ENCODE measurements at regions not wholly inside any gene's neighbourhood (a gene's known extent, or its start where the extent isn't known, plus 50 kb on each side); places are given as distances from the start of the nearest gene placed in this dataset.

- TF ChIP-seq CTCF (IDR thresholded peaks at IDR 0.05; ENCODE audit: low read depth, low read length, missing control alignments), result no peak
- no peak for DNase-seq (ENCODE audit: low read depth)
- H3K4me3 ChIP-seq (ENCODE audit: low read depth, low read length), result no peak overlapping the region
- in situ Hi-C loops (cut with HindIII; ENCODE audit: low sequenced_read_pairs), result no loop called here
Measured at GRCh38 chr3:165457096-165457495, 260.9 kb upstream of the SLITRK3 start.

- TF ChIP-seq CTCF (IDR thresholded peaks at IDR 0.05; ENCODE audit: low read depth, low read length, missing control alignments), result no peak
- in situ Hi-C loops (cut with HindIII; ENCODE audit: low sequenced_read_pairs), result no loop called here
- no peak for DNase-seq (ENCODE audit: low read depth)
- H3K4me3 ChIP-seq (ENCODE audit: low read depth, low read length), result no peak overlapping the region
Measured at GRCh38 chr3:165455793-165456192, 259.6 kb upstream of the SLITRK3 start.

- in situ Hi-C loops (cut with HindIII; ENCODE audit: low sequenced_read_pairs), result no loop called here
- no peak for DNase-seq (ENCODE audit: low read depth)
- no peak for TF ChIP-seq CTCF (IDR thresholded peaks at IDR 0.05; ENCODE audit: low read depth, low read length, missing control alignments)
- H3K4me3 ChIP-seq (ENCODE audit: low read depth, low read length), result no peak overlapping the region
Measured at GRCh38 chr3:165455360-165455759, 259.2 kb upstream of the SLITRK3 start.

GRCh38 chr3:165451371-165452070 lies 255.3 kb upstream of the SLITRK3 start:
- in situ Hi-C loops (cut with HindIII; ENCODE audit: low sequenced_read_pairs), result no loop called here
- no peak overlapping the region for H3K4me3 ChIP-seq (ENCODE audit: low read depth, low read length)

GRCh38 chr3:165446555-165446954 lies 250.4 kb upstream of the SLITRK3 start:
- TF ChIP-seq CTCF (IDR thresholded peaks at IDR 0.05; ENCODE audit: low read depth, low read length, missing control alignments), result no peak
- in situ Hi-C loops (cut with HindIII; ENCODE audit: low sequenced_read_pairs), result no loop called here
- H3K4me3 ChIP-seq (ENCODE audit: low read depth, low read length), result no peak overlapping the region
- no peak for DNase-seq (ENCODE audit: low read depth)

More at GRCh38 chr3:165451371-165452070, 255.3 kb upstream of the SLITRK3 start:
- no peak for DNase-seq (ENCODE audit: low read depth)
- TF ChIP-seq CTCF (IDR thresholded peaks at IDR 0.05; ENCODE audit: low read depth, low read length, missing control alignments), result no peak

GRCh38 chr3:165444745-165445144 lies 248.6 kb upstream of the SLITRK3 start:
- no peak overlapping the region for H3K4me3 ChIP-seq (ENCODE audit: low read depth, low read length)
- in situ Hi-C loops (cut with HindIII; ENCODE audit: low sequenced_read_pairs), result no loop called here
- no peak for DNase-seq (ENCODE audit: low read depth)
- no peak for TF ChIP-seq CTCF (IDR thresholded peaks at IDR 0.05; ENCODE audit: low read depth, low read length, missing control alignments)
